NCI-H2196 (cell line): ENCODE measurements at regions not wholly inside any gene's neighbourhood (a gene's known extent, or its start where the extent isn't known, plus 50 kb on each side); places are given as distances from the start of the nearest gene placed in this dataset.

Experiments used
- DNase-seq: peaks from one replicate; lab custom pipeline; 2025; ENCODE audit not compliant: unreplicated experiment; lab: John Stamatoyannopoulos, UW

DNA sequence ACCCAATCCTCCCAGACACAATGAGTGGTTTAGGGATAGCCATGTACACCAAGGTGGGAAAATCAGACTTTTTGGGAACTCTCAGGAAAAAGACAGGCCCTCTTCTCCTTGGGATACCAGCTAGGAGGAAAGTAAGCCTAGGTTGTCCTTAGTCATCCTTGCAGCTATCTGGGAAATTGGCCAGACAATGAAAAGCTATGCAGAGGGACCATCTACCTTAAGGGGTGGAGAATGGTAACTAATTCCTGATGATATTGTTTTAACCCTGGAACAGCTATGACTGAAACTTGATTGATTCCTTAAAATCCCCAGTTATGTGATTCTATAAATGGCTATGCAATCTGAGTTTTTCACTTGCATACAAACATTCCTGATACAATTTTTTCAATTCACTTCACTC, 88.9 kb upstream of the BNC2 start:
- DNase-seq: no peak

DNA sequence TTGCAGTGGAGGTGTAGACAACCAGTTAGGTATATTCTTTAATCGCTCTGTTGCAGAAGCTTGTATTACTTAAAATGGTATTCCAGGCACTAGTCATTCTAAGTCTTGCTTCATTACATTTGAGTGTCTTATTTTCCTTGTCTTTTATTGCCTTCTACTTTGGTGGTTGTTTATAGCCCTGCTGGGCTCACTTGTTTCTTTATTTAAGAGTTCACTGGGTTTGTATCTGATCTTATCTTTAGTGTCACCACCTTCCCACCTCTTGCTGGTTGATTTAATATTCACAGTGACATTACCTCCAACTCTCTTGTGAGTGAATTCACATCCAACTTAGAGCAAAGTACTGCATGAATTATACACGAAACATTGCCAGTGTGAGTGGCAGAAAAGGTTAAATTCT, 83.6 kb upstream of the BNC2 start:
- no peak for DNase-seq

DNA sequence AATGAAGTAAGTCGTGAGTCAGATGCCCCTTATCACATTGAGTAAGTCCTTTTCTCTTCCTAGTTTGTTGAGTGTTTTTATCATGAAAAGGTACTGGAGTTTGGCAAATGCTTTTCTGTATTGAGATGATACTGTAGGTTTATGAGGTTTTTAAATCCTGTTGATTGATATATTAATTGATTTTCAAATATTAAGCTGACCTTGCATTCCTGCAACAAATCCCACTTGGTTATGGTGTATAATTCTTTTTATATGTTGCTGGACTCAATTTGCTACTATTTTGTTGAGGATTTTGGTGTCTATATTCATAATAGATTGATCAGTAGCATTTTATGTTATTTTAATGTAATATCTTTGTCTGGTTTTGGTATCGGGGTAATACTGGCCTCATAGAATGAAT, 81.0 kb upstream of the BNC2 start:
- no peak for DNase-seq

DNA sequence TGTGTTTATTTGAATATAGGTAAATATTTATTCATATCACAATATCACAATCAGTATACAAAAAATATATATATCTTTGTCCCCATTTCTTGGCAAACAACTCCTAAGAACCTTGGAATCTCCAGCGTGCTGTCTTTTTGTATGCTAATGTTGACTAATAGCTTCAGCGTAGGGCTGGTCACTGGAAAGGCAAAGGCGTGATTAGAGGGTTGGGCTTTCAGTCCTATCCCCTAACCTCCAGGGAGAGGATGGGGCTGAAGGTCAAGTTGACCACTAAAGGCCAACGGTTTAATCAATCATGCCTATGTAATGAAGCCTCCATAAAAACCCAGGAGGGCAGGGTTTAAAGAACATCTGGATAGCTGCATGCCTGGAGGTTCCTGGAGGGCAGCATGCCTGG, 79.6 kb upstream of the BNC2 start:
- no peak for DNase-seq

DNA sequence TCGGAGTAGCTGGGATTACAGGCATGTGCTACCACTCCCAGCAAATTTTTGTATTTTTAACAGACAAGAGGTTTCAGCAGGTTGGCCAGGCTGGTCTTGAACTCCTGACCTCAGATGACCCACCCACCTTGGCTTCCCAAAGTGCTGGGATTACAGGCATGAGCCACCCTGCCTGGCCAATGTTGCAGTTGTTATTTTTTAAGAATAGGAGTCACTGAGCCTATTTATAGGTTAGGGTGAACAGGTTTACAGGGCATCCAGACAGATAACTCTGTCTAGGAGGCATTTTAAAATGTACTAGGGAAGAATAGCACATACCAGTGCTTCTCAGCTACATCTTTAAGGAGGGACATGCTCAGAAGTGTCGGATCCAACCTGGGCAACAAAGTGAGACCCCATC, 60.1 kb upstream of the BNC2 start:
- no peak for DNase-seq

DNA sequence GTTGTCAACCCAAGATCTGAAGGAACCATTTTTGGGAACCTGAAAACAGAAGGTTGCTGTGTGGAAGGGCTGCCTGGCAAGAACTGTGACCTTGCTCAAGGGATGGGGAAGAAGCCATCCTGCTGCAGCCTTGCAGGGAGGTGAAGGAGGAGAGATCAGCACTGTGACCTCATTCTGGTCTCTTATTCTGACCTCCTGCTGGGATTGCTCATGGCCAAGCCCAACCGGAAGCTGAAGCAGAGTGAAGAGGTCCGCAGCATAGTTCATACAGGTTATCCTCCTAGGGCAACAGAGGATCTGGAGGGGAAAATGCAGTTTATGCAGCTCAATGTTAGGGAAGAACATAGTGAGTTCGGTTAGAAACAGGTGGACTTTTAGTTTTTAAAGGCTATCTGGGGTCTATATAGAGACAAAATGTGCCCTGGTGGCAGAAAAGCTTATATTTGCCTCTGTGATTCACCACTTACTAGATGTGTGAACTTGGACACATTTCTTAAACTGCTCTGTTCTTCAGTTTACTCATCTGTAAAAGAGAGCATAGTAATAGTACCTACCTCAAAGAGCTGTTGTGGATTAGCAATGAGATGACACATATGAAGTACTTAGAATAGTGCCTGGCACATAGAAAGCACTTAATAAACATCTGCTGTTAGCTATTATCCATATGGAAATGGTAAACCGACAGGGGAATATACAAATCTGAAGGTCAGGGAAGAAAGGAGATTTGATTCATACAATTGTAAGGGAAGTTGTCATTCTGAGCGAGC, 57.9 kb upstream of the BNC2 start:
- DNase-seq: no peak

DNA sequence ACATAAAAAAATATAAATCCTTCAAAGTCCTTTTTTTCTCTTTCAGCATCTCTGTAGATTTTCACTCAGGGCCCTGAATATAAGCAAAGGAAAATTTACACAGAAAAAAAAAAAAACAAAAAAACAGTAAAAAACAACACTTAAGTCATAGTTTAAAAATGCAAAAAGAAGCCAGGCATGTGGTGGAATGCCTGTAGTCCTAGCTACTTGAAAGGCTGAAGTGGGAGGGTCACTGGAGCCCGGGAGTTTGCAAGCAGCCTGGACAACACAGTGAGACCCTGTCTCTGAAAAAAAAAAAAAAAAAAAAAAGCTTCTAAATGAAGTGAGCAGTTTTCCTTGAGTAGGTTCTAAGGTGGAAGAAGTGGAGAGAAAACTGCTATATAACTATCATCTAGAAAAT, 55.0 kb upstream of the BNC2 start:
- DNase-seq: no peak

DNA sequence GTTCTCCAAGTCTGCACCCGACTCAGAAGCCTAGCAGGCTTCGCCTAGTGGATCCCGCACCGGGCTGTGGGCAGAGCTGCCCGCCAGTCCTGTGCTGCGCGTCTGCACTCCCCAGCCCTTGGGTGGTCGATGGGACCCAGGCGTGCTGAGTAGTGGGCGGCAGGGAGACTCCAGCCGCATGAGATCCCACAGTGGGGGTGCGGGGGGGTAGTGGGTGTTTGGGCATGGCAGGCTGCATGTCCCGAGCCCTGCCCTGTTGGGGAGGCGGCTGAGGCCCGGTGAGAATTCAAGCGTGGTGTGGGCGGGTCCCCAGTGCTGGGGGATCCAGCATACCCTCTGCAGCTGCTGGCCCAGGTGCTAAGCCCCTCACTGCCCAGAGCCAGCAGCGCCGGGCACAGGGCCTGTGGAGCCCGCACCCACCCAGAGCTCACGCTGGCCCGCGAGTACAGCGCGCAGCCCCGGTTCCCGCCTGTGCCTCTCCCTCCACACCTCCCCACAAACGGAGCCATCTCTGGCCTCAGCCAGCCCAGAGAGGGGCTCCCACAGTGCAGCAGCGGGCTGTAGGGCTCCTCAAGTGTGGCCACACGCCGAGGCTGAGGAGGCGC, 53.9 kb upstream of the BNC2 start:
- no peak for DNase-seq

DNA sequence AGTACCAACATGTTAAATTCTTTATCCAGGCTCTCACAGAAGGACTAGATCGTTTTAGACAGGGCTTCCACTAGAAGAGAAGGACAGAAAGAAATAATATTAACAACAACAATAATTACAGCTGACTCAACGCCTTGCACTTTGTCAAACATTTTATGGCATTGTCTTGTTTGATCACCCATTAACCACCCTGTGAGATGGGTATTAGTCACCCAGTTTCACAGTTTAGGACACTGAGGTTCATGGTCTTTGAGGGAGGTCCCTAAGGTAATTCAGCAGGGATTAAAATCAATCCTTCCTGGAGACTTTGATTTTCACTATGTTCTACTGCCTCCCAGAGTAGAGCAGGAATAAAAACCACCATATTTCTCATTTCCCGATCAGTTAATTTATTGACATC, 51.4 kb upstream of the BNC2 start:
- no peak for DNase-seq
